ENCODE measurements at regions not wholly inside any gene's neighbourhood (a gene's known extent, or its start where the extent isn't known, plus 50 kb on each side); places are given as distances from the start of the nearest gene placed in this dataset.

- no peak overlapping the region for H3K14ac ChIP-seq (ENCODE audit: low read length)
- H2BK120ac ChIP-seq (ENCODE audit: low read depth, low read length): no peak overlapping the region
- no peaks in the 10 kb centered on the region for H3K36me3 ChIP-seq (replicated peaks in 1 of 2; ENCODE audit: control insufficient read depth in 2 of 2, insufficient read depth in 2 of 2, low read length in 2 of 2)
- H2AFZ ChIP-seq (ENCODE audit: low read length): no peak overlapping the region
- H3K9ac ChIP-seq (ENCODE audit: low read depth, low read length, poor library complexity): no peak overlapping the region
- no peak overlapping the region for H3K18ac ChIP-seq (ENCODE audit: low read length)
- H3K4me1 ChIP-seq (ENCODE audit: control insufficient read depth in 2 of 2, insufficient read depth in 1 of 2, low read depth in 1 of 2, low read length in 2 of 2): peaks cover 0 to 3% of the 10 kb centered on the region in 2 donors
- no peaks in the 10 kb centered on the region for H3K27me3 ChIP-seq (ENCODE audit: control insufficient read depth in 3 of 3, insufficient read depth in 3 of 3, low read depth in 1 of 3, low read length in 3 of 3)
- H3K4ac ChIP-seq (ENCODE audit: low read length): no peak overlapping the region
- no peak overlapping the region for H4K8ac ChIP-seq (ENCODE audit: low read depth, low read length)
- no peak overlapping the region for H2BK12ac ChIP-seq (ENCODE audit: low read length)
- no peak overlapping the region for H2BK5ac ChIP-seq (ENCODE audit: low read length)
- no peak overlapping the region for H3K23ac ChIP-seq (ENCODE audit: low read depth, low read length, poor library complexity)
- H3K4me2 ChIP-seq (ENCODE audit: insufficient read depth, low read length, poor library complexity, severe bottlenecking): no peak overlapping the region
- DNase-seq (ENCODE audit: low spot score): no peak
- no CpG with 5 or more reads among the region's 6 CpGs for WGBS, 2 donors (ENCODE audit: extremely low coverage in 2 of 2, insufficient read length in 2 of 2, insufficient replicate concordance in 1 of 2)
- H3K79me1 ChIP-seq (ENCODE audit: low read depth, low read length): no peaks in the 10 kb centered on the region
- H2BK15ac ChIP-seq (ENCODE audit: low read length): no peak overlapping the region
- no peak overlapping the region for H2AK5ac ChIP-seq (ENCODE audit: low read depth, low read length)
- H3K9me3 ChIP-seq (replicated peaks in 1 of 2; ENCODE audit: control insufficient read depth in 2 of 2, insufficient read depth in 1 of 2, low read depth in 1 of 2, low read length in 2 of 2): no peaks in the 10 kb centered on the region
- H4K91ac ChIP-seq (ENCODE audit: low read depth, low read length, poor library complexity): no peak overlapping the region
- H3K27ac ChIP-seq (replicated peaks; ENCODE audit: low read length): no peak overlapping the region
- no peak overlapping the region for H3K4me3 ChIP-seq (ENCODE audit: low read length in 2 of 2)
Observed at GRCh38 chr9:86730163-86730928, 217.0 kb downstream of the GAS1 start.

GRCh38 chr9:86724529-86724928 is 222.8 kb downstream of the GAS1 start:
- Histone ChIP-seq H3K14ac (ENCODE audit: low read length) (no peak overlapping the region), H3K18ac (ENCODE audit: low read length) (no peak overlapping the region), H3K27ac (replicated peaks; ENCODE audit: low read length) (no peak overlapping the region), H2AK5ac (ENCODE audit: low read depth, low read length) (no peak overlapping the region), H3K4me1 (ENCODE audit: control insufficient read depth in 2 of 2, insufficient read depth in 1 of 2, low read depth in 1 of 2, low read length in 2 of 2) (no peaks in the 10 kb centered on the region), H3K4me3 (ENCODE audit: low read length in 2 of 2) (no peak overlapping the region), H3K4ac (ENCODE audit: low read length) (no peak overlapping the region), H3K36me3 (replicated peaks in 1 of 2; ENCODE audit: control insufficient read depth in 2 of 2, insufficient read depth in 2 of 2, low read length in 2 of 2) (no peaks in the 10 kb centered on the region), H2BK5ac (ENCODE audit: low read length) (no peak overlapping the region), H3K23ac (ENCODE audit: low read depth, low read length, poor library complexity) (no peak overlapping the region), H2AFZ (ENCODE audit: low read length) (no peak overlapping the region), H3K27me3 (ENCODE audit: control insufficient read depth in 3 of 3, insufficient read depth in 3 of 3, low read depth in 1 of 3, low read length in 3 of 3) (no peaks in the 10 kb centered on the region), H4K91ac (ENCODE audit: low read depth, low read length, poor library complexity) (no peak overlapping the region), H4K8ac (ENCODE audit: low read depth, low read length) (no peak overlapping the region), H2BK15ac (ENCODE audit: low read length) (no peak overlapping the region), H3K9ac (ENCODE audit: low read depth, low read length, poor library complexity) (no peak overlapping the region), H3K4me2 (ENCODE audit: insufficient read depth, low read length, poor library complexity, severe bottlenecking) (no peak overlapping the region), H2BK120ac (ENCODE audit: low read depth, low read length) (no peak overlapping the region), H3K9me3 (replicated peaks in 1 of 2; ENCODE audit: control insufficient read depth in 2 of 2, insufficient read depth in 1 of 2, low read depth in 1 of 2, low read length in 2 of 2) (no peaks in the 10 kb centered on the region), H2BK12ac (ENCODE audit: low read length) (no peak overlapping the region), H3K79me1 (ENCODE audit: low read depth, low read length) (no peaks in the 10 kb centered on the region)
- WGBS, 2 donors (ENCODE audit: extremely low coverage in 2 of 2, insufficient read length in 2 of 2, insufficient replicate concordance in 1 of 2): no CpG with 5 or more reads among the region's 1 CpG
- no peak for DNase-seq (ENCODE audit: low spot score)

GRCh38 chr9:86723346-86723745 is 224.0 kb downstream of the GAS1 start:
- no peak overlapping the region for H2BK5ac ChIP-seq (ENCODE audit: low read length)
- H3K9ac ChIP-seq (ENCODE audit: low read depth, low read length, poor library complexity): no peak overlapping the region
- no peak for DNase-seq (ENCODE audit: low spot score)
- H3K27me3 ChIP-seq (ENCODE audit: control insufficient read depth in 3 of 3, insufficient read depth in 3 of 3, low read depth in 1 of 3, low read length in 3 of 3): no peaks in the 10 kb centered on the region
- no peak overlapping the region for H3K4ac ChIP-seq (ENCODE audit: low read length)
- no peak overlapping the region for H3K23ac ChIP-seq (ENCODE audit: low read depth, low read length, poor library complexity)
- no peak overlapping the region for H2BK120ac ChIP-seq (ENCODE audit: low read depth, low read length)
- H3K4me2 ChIP-seq (ENCODE audit: insufficient read depth, low read length, poor library complexity, severe bottlenecking): no peak overlapping the region
- H3K36me3 ChIP-seq (replicated peaks in 1 of 2; ENCODE audit: control insufficient read depth in 2 of 2, insufficient read depth in 2 of 2, low read length in 2 of 2): no peaks in the 10 kb centered on the region
- H2BK12ac ChIP-seq (ENCODE audit: low read length): no peak overlapping the region
- no peak overlapping the region for H3K18ac ChIP-seq (ENCODE audit: low read length)
- no CpG with 5 or more reads among the region's 3 CpGs for WGBS, 2 donors (ENCODE audit: extremely low coverage in 2 of 2, insufficient read length in 2 of 2, insufficient replicate concordance in 1 of 2)
- no peaks in the 10 kb centered on the region for H3K4me1 ChIP-seq (ENCODE audit: control insufficient read depth in 2 of 2, insufficient read depth in 1 of 2, low read depth in 1 of 2, low read length in 2 of 2)
- H2AFZ ChIP-seq (ENCODE audit: low read length): no peak overlapping the region
- no peaks in the 10 kb centered on the region for H3K9me3 ChIP-seq (replicated peaks in 1 of 2; ENCODE audit: control insufficient read depth in 2 of 2, insufficient read depth in 1 of 2, low read depth in 1 of 2, low read length in 2 of 2)
- no peak overlapping the region for H3K4me3 ChIP-seq (ENCODE audit: low read length in 2 of 2)
- H2BK15ac ChIP-seq (ENCODE audit: low read length): no peak overlapping the region
- H3K14ac ChIP-seq (ENCODE audit: low read length): no peak overlapping the region
- H4K91ac ChIP-seq (ENCODE audit: low read depth, low read length, poor library complexity): no peak overlapping the region
- no peak overlapping the region for H4K8ac ChIP-seq (ENCODE audit: low read depth, low read length)
- no peaks in the 10 kb centered on the region for H3K79me1 ChIP-seq (ENCODE audit: low read depth, low read length)
- no peak overlapping the region for H2AK5ac ChIP-seq (ENCODE audit: low read depth, low read length)
- H3K27ac ChIP-seq (replicated peaks; ENCODE audit: low read length): no peak overlapping the region

- no CpG with 5 or more reads among the region's 3 CpGs for WGBS, 2 donors (ENCODE audit: extremely low coverage in 2 of 2, insufficient read length in 2 of 2, insufficient replicate concordance in 1 of 2)
- no peak overlapping the region for H4K8ac ChIP-seq (ENCODE audit: low read depth, low read length)
- no peak overlapping the region for H4K91ac ChIP-seq (ENCODE audit: low read depth, low read length, poor library complexity)
- no peaks in the 10 kb centered on the region for H3K79me1 ChIP-seq (ENCODE audit: low read depth, low read length)
- H3K9ac ChIP-seq (ENCODE audit: low read depth, low read length, poor library complexity): no peak overlapping the region
- H3K4ac ChIP-seq (ENCODE audit: low read length): no peak overlapping the region
- H2BK12ac ChIP-seq (ENCODE audit: low read length): no peak overlapping the region
- no peak overlapping the region for H2AFZ ChIP-seq (ENCODE audit: low read length)
- no peak overlapping the region for H2BK15ac ChIP-seq (ENCODE audit: low read length)
- H3K23ac ChIP-seq (ENCODE audit: low read depth, low read length, poor library complexity): no peak overlapping the region
- no peak overlapping the region for H2BK120ac ChIP-seq (ENCODE audit: low read depth, low read length)
- no peak for DNase-seq (ENCODE audit: low spot score)
- no peak overlapping the region for H3K4me3 ChIP-seq (ENCODE audit: low read length in 2 of 2)
- H3K4me2 ChIP-seq (ENCODE audit: insufficient read depth, low read length, poor library complexity, severe bottlenecking): no peak overlapping the region
- no peaks in the 10 kb centered on the region for H3K27me3 ChIP-seq (ENCODE audit: control insufficient read depth in 3 of 3, insufficient read depth in 3 of 3, low read depth in 1 of 3, low read length in 3 of 3)
- H3K4me1 ChIP-seq (ENCODE audit: control insufficient read depth in 2 of 2, insufficient read depth in 1 of 2, low read depth in 1 of 2, low read length in 2 of 2): no peaks in the 10 kb centered on the region
- H3K14ac ChIP-seq (ENCODE audit: low read length): no peak overlapping the region
- no peaks in the 10 kb centered on the region for H3K9me3 ChIP-seq (replicated peaks in 1 of 2; ENCODE audit: control insufficient read depth in 2 of 2, insufficient read depth in 1 of 2, low read depth in 1 of 2, low read length in 2 of 2)
- H3K36me3 ChIP-seq (replicated peaks in 1 of 2; ENCODE audit: control insufficient read depth in 2 of 2, insufficient read depth in 2 of 2, low read length in 2 of 2): no peaks in the 10 kb centered on the region
- H2AK5ac ChIP-seq (ENCODE audit: low read depth, low read length): no peak overlapping the region
- H3K27ac ChIP-seq (replicated peaks; ENCODE audit: low read length): no peak overlapping the region
- no peak overlapping the region for H3K18ac ChIP-seq (ENCODE audit: low read length)
- no peak overlapping the region for H2BK5ac ChIP-seq (ENCODE audit: low read length)
Observed at GRCh38 chr9:86722706-86723075, 224.6 kb downstream of the GAS1 start.

Data from neuronal stem cell (in vitro differentiated cells).